GM23338 (cell line): ENCODE measurements at regions not wholly inside any gene's neighbourhood (a gene's known extent, or its start where the extent isn't known, plus 50 kb on each side); places are given as distances from the start of the nearest gene placed in this dataset.

Experiments
- CREB1 ChIP-seq: fragments of 250-450 bp; sonication (Bioruptor Pico); IDR thresholded peaks from 2 replicates; pipeline ENCODE4 v1.5.0; 2020; ENCODE audit warnings: low read depth, mild to moderate bottlenecking, moderate library complexity
- CTCF ChIP-seq, 2 experiments: fragments of 200-600 bp in 1 of 2; sonication (generic) in 1 of 2; conservative IDR thresholded peaks; 2 replicates each; pipeline versions ENCODE4 v1.5.1 to v1.6.1; 2016 to 2017; ENCODE audit warnings: antibody characterized with exemption in 2 of 2, low read depth in 2 of 2, mild to moderate bottlenecking in 2 of 2, moderate library complexity in 1 of 2
- ETS1 ChIP-seq: IDR thresholded peaks from 2 replicates; pipeline ENCODE4 v1.6.1; 2016; ENCODE audit warnings: antibody characterized with exemption
- EZH2 ChIP-seq: fragments of 200-600 bp; sonication (generic); IDR thresholded peaks from one replicate; pipeline ENCODE4 v1.8.0; 2017; ENCODE audit warnings: antibody characterized with exemption, mild to moderate bottlenecking, low read depth; ENCODE audit not compliant: unreplicated experiment
- EZH2phosphoT487 ChIP-seq: fragments of 200-600 bp; sonication (generic); IDR thresholded peaks from one replicate; pipeline ENCODE4 v1.8.1; 2018; ENCODE audit warnings: antibody characterized with exemption; ENCODE audit not compliant: unreplicated experiment
- JUNB ChIP-seq: IDR thresholded peaks from one replicate; pipeline ENCODE4 v1.6.1; 2016; ENCODE audit warnings: antibody characterized with exemption; ENCODE audit not compliant: unreplicated experiment
- NANOG ChIP-seq: IDR thresholded peaks from 2 replicates; pipeline ENCODE4 v1.6.1; 2016; ENCODE audit warnings: antibody characterized with exemption, borderline replicate concordance
- POLR2AphosphoS5 ChIP-seq: IDR thresholded peaks from 2 replicates; pipeline ENCODE4 v1.6.1; 2016; ENCODE audit warnings: antibody characterized with exemption, low read depth
- STAT1 ChIP-seq: IDR thresholded peaks from one replicate; pipeline ENCODE4 v1.6.1; 2016; ENCODE audit warnings: antibody characterized with exemption; ENCODE audit not compliant: unreplicated experiment
- ZNF114 ChIP-seq: fragments of 250-450 bp; sonication (Bioruptor Pico); IDR thresholded peaks from 2 replicates; pipeline ENCODE4 v1.5.0; 2020; ENCODE audit warnings: mild to moderate bottlenecking, moderate library complexity
- ZNF331 ChIP-seq: fragments of 250-450 bp; sonication (Bioruptor Pico); IDR thresholded peaks from 2 replicates; pipeline ENCODE4 v1.5.0; 2020; ENCODE audit warnings: low read depth, mild to moderate bottlenecking, moderate library complexity
- ZNF462 ChIP-seq: fragments of 250-450 bp; sonication (Bioruptor Pico); IDR thresholded peaks from 2 replicates; pipeline ENCODE4 v1.5.0; 2020; ENCODE audit warnings: mild to moderate bottlenecking, moderate library complexity

GRCh38 chr7:54336800-54337199 is 205.4 kb upstream of the VSTM2A start (continued):
- TF ChIP-seq ZNF462 (CRISPR knock-in tag) (no peak), CTCF (conservative IDR thresholded peaks at IDR 0.05; ENCODE audit: low read depth in 2 of 2) (no peak), JUNB (no peak), ETS1 (no peak), POLR2AphosphoS5 (no peak), EZH2phosphoT487 (no peak), ZNF331 (CRISPR knock-in tag) (no peak), STAT1 (no peak), NANOG (no peak), ZNF114 (no peak), EZH2 (no peak), CREB1 (CRISPR knock-in tag) (no peak)
